GM19397 (cell line): ENCODE measurements at regions not wholly inside any gene's neighbourhood (a gene's known extent, or its start where the extent isn't known, plus 50 kb on each side); places are given as distances from the start of the nearest gene placed in this dataset.

Experiments used
- ATAC-seq: cut with Tn5 transposase; IDR thresholded peaks from one replicate; pipeline ENCODE4 v1.9.1; 2021; ENCODE audit warnings: mild to moderate bottlenecking, moderate library complexity; ENCODE audit not compliant: unreplicated experiment

- no peak for ATAC-seq
Measured at GRCh38 chr2:105573490-105573889, 171.2 kb upstream of the NCK2 start.

GRCh38 chr2:105571445-105571987 is 172.7 kb upstream of the FHL2 start:
- ATAC-seq, result no peak

- ATAC-seq, result no peak
Measured at GRCh38 chr2:105570757-105571156, 171.9 kb upstream of the FHL2 start.

- no peak for ATAC-seq
Measured at GRCh38 chr2:105570326-105570725, 171.5 kb upstream of the FHL2 start.

DNA sequence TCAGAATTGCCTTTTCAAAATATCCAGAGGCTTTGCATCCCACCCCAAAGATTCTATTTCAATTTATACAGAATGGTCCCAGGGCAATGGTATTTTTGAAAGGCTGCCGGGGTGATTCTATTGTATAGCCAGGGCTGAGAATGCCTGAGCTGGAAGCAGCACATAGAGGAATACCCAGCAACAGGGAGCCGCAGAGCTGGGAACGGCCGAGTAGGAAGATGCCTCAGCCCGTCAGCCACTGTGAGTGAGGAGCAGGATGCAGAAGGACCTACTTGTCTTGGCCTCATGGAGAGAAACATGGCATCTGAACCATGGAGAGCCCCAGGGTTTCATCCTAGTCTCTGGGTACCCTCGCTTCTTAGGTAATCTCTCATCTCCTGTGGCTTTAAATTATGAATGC is 170.8 kb upstream of the FHL2 start:
- no peak for ATAC-seq

- ATAC-seq, result no peak
Measured at GRCh38 chr2:105567996-105568494, 169.2 kb upstream of the FHL2 start.

- no peak for ATAC-seq
Measured at GRCh38 chr2:105563000-105563719, 164.3 kb upstream of the FHL2 start.

GRCh38 chr2:105561401-105561800 is 162.6 kb upstream of the FHL2 start:
- ATAC-seq, result no peak

DNA sequence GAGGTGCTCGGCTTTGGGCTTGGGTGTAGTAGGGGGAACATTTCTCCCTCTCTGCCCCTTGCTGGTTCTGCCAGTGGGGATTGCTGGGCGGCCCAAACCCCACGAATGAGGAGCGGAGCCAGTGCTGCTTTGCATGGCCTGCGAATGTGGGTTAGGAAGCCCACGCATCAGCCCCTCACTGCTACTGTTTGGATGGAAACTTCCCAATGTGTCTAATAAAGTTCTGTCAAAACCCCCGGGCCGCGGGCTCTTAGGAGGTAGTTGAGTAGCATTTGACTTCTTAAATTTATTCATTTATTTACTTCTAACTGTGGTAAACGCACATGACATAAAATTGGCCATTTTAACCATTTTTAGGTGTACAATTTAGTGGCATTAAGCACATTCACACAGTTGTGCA is 161.3 kb upstream of the FHL2 start:
- no peak for ATAC-seq

- no peak for ATAC-seq
Measured at GRCh38 chr2:105557021-105557920, 158.4 kb upstream of the FHL2 start.

- ATAC-seq, result no peak
Measured at GRCh38 chr2:105556366-105556765, 157.5 kb upstream of the FHL2 start.

DNA sequence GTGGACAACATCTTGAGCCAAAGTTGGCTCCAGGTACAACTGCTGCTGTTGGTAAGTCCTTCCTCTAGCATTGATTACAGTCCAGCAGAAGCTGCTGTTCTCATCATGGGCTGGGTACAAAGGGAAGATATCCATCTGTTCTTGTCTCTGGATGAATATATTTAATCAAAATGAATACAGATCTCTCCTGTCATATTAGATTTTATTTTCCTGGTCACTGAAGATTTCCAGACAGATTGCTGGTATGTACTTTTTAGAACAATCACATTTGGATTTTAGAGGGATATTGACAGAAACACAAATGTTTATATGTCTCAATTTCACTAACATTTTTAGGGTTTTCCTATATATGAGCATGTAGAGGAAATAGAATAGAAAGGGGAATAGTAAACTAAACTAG is 155.4 kb upstream of the FHL2 start:
- no peak for ATAC-seq

DNA sequence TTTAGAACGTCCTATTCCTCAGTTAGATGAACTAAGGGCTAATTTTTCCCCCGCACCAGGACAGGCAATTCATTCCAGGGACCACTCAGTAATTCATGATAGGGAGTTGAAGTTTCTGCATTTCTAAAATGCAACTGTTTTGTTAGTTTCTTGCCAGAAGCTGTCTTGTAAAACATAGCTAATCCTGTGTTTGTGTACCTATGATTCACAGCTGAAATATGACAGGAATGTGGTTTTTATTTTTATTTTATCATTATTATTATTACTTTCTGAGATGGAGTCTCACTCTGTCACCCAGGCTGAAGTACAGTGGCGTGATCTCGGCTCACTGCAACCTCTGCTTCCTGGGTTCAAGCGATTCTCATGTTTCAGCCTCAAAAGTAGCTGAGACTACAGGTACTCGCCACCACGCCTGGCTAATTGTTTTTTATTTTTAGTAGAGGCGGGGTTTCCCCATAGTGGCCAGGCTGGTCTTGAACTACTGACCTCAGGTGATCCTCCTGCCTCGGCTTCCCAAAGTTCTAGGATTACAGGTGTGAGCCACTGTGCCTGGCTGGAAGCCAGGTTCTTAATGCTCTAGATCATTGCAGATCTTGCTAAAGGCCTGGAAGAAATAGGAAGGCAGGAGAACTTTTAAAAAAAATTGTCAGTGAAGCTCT is 154.8 kb upstream of the FHL2 start:
- no peak for ATAC-seq

- ATAC-seq, result no peak
Measured at GRCh38 chr2:105546628-105546974, 147.8 kb upstream of the FHL2 start.

- peak; percentile 64 for ATAC-seq
Measured at GRCh38 chr2:105545730-105546627, 147.1 kb upstream of the FHL2 start.

GRCh38 chr2:105544591-105545377 is 145.9 kb upstream of the FHL2 start:
- no peak for ATAC-seq

DNA sequence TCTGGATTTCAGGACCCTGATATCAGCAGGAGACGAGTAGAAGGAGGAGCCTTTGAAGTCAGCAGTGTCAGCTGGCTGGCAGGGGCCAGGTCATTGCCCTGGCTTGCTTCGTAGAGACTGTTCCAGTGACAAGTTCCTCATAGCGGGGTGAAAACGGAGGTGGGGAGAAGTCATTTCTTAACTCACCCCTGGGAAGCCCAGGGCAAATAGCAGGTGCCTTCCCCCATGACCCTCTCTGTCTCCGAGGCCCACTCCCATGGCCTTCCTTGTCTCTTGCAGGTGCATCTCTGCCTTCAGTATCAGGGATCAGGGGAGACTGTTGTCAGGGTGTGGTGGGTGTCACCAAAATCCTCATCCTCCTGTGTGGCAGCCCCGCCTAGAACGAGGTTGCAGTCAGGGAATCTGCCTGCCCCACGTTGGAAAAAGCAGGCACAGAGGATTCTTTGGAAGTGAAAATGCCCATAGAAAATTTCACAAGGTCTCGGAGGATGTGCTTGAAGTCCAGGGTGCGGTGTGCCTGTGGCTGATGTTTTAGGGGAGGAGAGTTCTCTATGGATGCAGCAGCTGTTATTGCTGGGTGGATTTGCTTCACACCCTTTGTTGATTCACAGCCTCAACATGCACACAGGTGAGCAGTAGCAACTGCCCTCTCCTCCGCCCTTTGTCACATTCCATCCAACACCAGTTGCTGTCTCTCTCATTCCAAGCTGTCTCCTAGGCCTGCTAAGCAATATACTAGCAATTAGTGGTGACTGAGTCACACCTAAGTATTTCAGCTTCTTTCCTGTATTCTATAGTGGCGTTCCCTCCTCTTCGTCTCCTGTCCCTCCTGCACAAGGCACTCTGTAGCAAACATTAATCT is 142.6 kb upstream of the FHL2 start:
- no peak for ATAC-seq

- no peak for ATAC-seq
Measured at GRCh38 chr2:105540642-105541041, 141.8 kb upstream of the FHL2 start.

DNA sequence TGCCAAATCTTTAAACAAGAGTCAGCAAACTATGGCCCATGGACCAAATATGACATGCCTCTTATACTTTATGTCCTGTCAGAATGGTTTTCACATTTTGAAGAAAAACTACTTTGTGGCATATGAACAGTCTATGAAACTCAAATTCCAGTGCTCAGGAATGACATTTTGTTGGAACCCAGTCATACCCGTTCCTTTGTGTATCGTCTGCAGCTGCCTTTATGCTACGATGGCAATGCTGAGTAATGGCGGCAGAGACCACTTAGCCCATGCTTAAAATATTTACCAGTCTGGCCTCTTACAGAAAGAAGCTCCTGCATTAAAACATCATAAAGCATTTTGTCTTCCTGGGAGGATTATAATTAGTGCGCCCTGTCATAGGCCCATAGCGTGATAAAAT is 140.5 kb upstream of the FHL2 start:
- ATAC-seq, result no peak
